ENCODE measurements at regions not wholly inside any gene's neighbourhood (a gene's known extent, or its start where the extent isn't known, plus 50 kb on each side); places are given as distances from the start of the nearest gene placed in this dataset.

DNA sequence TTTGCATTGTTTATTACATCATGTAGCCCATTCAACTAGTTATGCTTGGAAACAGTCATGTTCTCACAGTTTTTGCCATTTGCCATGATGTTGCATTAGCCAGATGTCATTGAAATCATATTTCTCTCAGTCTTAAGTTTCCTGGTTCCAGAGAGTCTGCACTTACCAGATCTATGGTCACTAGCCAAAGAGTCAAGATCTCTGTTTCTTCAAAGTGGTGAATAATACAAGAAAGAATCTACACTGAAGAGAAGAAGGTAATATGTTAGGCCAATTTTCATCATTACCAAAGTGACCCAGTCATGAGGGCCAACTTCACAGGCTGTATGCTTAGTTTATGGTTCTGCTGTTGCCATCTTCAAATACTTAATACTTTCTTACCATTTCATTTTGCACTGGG, 89.0 kb upstream of the PHYHIPL start:
- TF ChIP-seq POLR2A (IDR thresholded peaks at IDR 0.05) (no peak), CTCF (IDR thresholded peaks at IDR 0.05) (no peak)
